GM10248 (cell line): ENCODE measurements at regions not wholly inside any gene's neighbourhood (a gene's known extent, or its start where the extent isn't known, plus 50 kb on each side); places are given as distances from the start of the nearest gene placed in this dataset.

Experiments used
- CTCF ChIA-PET: fragments of 300-600 bp; sonication (Branson Sonifier 250); formaldehyde crosslinking; extraction: SDS; loops from one replicate; lab custom pipeline; 2021; ENCODE audit warnings: antibody characterized with exemption; lab: Yijun Ruan, JAX
- POLR2A ChIA-PET: fragments of 350-650 bp; sonication (Branson Sonifier 250); formaldehyde crosslinking; extraction: SDS; loops from one replicate; lab custom pipeline; 2020; ENCODE audit warnings: antibody characterized with exemption; lab: Yijun Ruan, JAX
- DNase-seq: peaks from one replicate; pipeline ENCODE4 v3.0.0; 2012; ENCODE audit errors: extremely low spot score
- TF ChIP-seq, protein P1 (sequence below): IDR thresholded peaks from 2 replicates; pipeline ENCODE4 v1.5.1; 2012; ENCODE audit warnings: mild to moderate bottlenecking, low read depth; ENCODE audit errors: extremely low read depth, missing control alignments, control extremely low read depth

DNA sequence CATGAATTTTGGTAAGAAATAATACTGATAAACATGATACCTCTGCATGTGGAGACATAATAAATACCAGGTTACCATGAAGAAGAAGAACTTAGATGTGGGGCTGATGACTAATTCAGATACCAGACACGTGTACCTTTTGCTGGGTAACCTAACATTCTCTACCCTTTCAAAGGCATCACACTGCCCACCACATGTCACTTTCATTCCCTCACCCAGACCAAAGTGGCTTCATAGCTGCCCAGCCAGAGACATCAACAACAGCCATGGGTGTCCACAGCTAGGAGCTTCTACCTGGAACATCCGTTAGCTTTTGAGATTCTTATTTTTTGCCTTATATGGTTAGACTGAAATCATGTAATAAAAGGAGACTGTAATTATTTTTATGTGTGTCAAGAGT, 396.8 kb downstream of the MED10 start:
- DNase-seq, result no peak
- TF ChIP-seq, protein P1, sequence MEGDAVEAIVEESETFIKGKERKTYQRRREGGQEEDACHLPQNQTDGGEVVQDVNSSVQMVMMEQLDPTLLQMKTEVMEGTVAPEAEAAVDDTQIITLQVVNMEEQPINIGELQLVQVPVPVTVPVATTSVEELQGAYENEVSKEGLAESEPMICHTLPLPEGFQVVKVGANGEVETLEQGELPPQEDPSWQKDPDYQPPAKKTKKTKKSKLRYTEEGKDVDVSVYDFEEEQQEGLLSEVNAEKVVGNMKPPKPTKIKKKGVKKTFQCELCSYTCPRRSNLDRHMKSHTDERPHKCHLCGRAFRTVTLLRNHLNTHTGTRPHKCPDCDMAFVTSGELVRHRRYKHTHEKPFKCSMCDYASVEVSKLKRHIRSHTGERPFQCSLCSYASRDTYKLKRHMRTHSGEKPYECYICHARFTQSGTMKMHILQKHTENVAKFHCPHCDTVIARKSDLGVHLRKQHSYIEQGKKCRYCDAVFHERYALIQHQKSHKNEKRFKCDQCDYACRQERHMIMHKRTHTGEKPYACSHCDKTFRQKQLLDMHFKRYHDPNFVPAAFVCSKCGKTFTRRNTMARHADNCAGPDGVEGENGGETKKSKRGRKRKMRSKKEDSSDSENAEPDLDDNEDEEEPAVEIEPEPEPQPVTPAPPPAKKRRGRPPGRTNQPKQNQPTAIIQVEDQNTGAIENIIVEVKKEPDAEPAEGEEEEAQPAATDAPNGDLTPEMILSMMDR, result no peak
- POLR2A ChIA-PET, result no interaction called here
- CTCF ChIA-PET, result interaction anchor here (1.1 to 1.5 kb wide), 3 partner anchors 14 to 194 kb away, joined by 3 to 4 read pairs (median 3); no protein-coding TSS in a partner anchor

DNA sequence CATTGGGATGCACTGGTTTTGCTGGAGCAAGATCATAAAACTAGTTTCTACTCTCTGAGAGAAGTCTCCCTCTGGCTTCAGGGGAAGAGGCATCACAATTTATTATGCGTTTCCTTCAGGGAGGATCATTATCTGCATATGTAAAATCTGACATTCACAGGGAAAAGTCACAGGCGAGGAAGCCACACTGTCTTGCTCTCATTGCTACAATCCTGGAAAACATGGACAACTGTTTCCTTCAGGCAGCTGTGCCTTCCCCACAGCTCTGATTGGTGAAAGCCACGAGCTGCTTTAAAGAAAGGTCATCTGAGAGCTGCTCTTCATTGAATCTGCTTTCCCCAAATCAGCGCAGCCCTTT, 397.8 kb downstream of the MED10 start:
- POLR2A ChIA-PET, result no interaction called here
- TF ChIP-seq, protein P1, result no peak
- DNase-seq, result no peak
- CTCF ChIA-PET, result no interaction called here

DNA sequence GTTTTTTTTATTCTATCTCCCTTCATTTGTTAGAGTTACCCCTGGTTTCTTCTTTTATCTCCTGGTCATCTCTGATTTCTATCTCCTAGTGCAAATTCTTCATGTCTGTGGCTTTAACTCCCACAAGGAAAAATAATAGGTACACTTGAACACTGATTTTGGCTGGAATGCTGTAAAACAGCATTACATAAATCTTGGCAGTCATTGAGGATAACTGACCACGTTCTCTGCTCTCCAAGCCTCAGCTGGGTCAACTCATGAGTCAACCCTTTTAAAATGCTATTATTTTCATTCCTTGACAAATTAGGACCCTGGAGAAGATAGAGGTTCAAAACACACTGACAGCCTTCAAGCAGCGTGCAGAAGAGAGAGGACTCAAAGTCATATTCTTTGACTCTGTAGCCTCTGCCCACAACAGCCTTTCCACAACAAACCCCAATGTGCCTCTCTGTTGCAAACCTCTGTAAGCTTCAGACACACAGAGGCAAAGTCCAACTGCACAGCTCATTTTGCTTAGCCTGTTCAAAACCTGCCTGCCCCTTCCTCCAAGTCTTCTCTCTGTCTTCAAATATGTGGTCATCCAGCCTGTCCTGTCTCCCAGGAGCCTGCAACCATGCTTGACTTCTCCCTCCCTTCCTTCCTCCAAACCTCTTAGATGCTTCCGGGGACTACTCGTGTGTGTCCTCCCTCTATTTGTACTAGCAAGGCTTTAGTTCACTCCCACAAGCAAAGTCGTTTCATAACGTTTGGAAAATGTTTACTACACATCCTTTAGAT, 398.4 kb downstream of the MED10 start:
- CTCF ChIA-PET, result no interaction called here
- DNase-seq, result no peak
- POLR2A ChIA-PET, result no interaction called here
- TF ChIP-seq, protein P1, result no peak

DNA sequence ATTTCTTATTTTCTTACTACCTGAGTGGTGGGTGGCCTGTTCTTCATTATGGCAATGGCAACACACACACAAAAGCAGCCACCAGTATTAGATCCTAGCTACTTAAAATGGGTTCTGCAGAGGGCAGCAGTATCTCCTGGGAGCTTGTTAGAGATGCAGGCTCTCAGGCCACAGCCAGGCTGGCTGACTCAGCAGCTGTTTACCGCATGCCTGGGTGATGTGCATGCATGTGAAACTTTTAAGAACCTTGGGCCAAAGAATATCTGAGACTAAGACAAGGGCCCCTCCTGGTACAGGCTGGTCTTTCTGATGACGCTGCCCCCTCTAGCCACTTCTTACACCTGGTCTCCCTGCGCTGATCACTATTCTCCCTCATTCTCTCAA, 399.0 kb downstream of the MED10 start:
- CTCF ChIA-PET, result no interaction called here
- TF ChIP-seq, protein P1, result no peak
- DNase-seq, result no peak
- POLR2A ChIA-PET, result no interaction called here

DNA sequence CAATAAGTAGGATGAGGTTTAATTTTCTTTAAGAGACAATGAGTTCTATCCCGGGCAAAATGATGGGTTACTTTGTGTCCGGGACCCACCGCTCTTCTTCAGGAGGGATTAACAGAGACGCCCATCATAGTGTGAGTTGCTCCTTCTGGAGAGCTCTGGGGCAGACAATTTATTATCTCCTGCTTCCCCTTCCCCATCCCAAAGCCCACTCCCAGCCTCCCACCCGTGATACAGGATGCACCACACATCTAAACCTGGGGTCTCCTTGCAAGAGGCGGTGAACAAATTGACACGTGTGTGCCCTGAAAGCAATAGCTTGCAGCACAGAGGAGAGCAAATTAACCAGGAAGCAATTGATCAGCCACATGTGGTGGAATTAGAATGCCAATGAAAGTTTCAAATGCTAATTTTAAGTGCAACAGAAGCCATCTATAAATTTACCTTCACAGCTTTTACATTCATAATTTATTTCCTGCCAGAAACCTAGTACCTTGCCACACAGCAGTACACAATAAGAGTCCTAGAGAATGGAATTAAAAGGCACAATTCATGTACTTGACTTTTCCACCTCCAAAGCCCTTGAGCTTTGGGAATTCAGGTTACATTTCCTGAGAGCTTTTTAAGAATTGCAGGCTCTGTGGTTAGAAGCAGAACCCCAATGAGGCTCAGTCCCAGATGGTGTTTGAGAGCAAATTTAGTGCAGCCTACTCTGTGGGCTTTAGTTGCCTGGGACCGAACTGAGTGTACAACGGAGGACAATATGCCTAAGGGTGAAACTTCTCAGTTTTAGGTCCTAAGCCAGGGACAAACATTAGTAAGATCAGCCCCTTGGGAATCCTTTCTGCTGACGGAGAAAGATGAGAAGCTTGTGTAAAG, 399.6 kb downstream of the MED10 start:
- POLR2A ChIA-PET, result no interaction called here
- no peak for DNase-seq
- CTCF ChIA-PET, result interaction anchor here (1.4 kb wide), 1 partner anchor 9 kb away, joined by 3 read pairs; no protein-coding TSS in a partner anchor
- TF ChIP-seq, protein P1, result no peak

DNA sequence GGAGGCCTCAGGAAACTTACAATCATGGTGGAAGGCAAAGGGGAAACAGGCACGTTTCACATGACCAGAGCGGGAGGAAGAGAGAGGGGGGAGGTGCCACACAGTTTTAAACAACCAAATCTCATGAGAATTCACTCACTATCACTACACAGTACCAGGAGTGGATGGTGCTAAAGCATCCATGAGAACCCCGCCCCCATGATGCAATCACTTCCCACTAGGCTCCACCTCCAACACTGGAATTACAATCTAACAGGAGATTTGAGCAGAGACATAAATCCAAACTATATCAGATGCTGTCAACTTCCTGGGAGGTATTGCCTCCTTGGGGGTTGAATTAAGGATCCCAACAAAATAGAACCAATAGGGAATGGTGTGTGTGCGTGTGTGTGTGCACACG, 407.1 kb downstream of the MED10 start:
- DNase-seq, result no peak
- ChIA-PET POLR2A (no interaction called here), CTCF (no interaction called here)
- TF ChIP-seq, protein P1, result no peak
